Fibroblast of villous mesenchyme (primary cell): ENCODE measurements at regions not wholly inside any gene's neighbourhood (a gene's known extent, or its start where the extent isn't known, plus 50 kb on each side); places are given as distances from the start of the nearest gene placed in this dataset. TPM values are rescaled to one million over a fixed set of nuclear protein-coding genes. Genes with fewer than 3 reads are reported as not detected.

Experiments
- DNase-seq: peaks from one replicate; pipeline ENCODE4 v3.0.0-alpha.2; 2010; ENCODE audit warnings: low read depth
- H3K4me3 ChIP-seq: 2 replicates; pipeline ENCODE4 v1.5.1; 2011; ENCODE audit warnings: low read depth, mild to moderate bottlenecking, low read length
- small RNA-seq: library from RNA; depleted of rRNA; stranded (forward); fragments of <200 nt; gene quantifications from one replicate; pipeline ENCODE3, GENCODE V24; 2012
- TF ChIP-seq, protein P1 (sequence below): IDR thresholded peaks from 2 replicates; pipeline ENCODE4 v1.5.1; 2012; ENCODE audit warnings: low read depth, mild to moderate bottlenecking, low read length; ENCODE audit not compliant: insufficient read depth

DNA sequence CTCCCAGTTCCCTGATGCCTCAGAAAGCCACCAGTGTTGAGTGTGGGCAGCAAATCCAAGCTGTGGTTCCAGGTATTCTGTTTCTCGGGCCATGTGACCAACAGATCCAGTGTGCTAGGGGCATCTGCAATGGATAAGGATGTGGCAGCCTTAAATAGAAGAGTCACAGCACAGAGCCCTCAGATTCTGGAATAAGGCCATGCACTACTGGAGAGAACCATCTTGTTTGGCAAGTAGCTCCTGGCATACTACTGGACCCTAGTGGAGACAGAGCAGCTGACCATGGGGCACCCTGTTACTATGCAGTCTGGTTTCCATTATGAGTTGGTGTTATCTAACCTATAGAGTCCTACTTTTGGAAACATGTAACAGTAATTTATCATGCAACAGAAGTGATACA lies 53.3 kb upstream of the ZBTB7C start:
- DNase-seq = no peak
- no peak overlapping the region for H3K4me3 ChIP-seq
- TF ChIP-seq, protein P1, sequence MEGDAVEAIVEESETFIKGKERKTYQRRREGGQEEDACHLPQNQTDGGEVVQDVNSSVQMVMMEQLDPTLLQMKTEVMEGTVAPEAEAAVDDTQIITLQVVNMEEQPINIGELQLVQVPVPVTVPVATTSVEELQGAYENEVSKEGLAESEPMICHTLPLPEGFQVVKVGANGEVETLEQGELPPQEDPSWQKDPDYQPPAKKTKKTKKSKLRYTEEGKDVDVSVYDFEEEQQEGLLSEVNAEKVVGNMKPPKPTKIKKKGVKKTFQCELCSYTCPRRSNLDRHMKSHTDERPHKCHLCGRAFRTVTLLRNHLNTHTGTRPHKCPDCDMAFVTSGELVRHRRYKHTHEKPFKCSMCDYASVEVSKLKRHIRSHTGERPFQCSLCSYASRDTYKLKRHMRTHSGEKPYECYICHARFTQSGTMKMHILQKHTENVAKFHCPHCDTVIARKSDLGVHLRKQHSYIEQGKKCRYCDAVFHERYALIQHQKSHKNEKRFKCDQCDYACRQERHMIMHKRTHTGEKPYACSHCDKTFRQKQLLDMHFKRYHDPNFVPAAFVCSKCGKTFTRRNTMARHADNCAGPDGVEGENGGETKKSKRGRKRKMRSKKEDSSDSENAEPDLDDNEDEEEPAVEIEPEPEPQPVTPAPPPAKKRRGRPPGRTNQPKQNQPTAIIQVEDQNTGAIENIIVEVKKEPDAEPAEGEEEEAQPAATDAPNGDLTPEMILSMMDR = no peak

DNA sequence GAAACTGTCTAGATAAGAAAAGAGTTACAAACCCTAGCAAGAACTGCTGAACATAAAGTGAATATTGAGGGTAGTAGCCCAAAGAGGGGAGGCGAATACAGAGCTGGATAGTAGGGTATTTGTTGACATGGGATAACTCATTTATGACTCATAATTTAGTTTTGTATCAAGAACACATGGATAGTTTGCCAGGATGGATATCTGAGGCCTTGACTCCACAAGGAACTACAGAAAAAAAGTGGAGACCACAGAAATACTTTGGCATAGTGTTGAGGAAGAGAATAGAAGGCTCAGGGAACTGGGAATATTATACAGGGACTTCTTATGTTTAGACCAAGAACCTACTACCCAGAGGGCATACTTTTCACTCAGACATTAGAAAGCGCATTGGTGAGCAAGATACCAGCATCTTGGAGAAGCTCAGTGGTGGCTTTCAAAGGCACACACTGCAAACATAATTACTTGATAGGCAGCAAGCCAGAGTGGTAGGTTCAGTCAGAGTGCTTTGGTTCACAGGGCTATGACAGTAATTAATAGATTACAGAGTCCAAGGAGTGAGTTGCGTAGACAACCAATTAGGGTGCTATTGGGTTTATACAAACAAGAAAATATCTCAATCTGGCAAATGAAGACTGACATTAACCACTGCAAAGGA lies 51.9 kb upstream of the ZBTB7C start:
- H3K4me3 ChIP-seq = no peak overlapping the region
- TF ChIP-seq, protein P1 = no peak
- no peak for DNase-seq

DNA sequence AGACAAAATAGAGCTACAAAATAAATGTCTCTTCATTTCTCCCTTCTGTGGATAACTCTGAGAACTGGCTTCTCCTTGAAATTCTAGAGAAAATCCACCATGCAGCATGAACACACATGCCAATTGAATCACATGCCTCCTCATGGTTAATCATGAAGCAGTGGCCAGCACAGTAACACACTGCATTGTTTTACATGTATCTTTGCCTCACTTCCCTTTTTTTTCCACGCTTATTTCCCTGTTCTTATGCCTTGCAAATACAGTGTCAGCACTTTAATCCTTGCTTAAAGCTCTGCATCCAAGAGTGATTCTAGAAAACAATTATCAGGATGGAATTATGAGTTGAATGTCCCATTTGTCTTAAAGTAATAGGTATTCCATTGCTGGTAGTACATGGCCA lies 50.3 kb upstream of the ZBTB7C start:
- no peak for DNase-seq
- TF ChIP-seq, protein P1 = no peak
- no peak overlapping the region for H3K4me3 ChIP-seq

DNA sequence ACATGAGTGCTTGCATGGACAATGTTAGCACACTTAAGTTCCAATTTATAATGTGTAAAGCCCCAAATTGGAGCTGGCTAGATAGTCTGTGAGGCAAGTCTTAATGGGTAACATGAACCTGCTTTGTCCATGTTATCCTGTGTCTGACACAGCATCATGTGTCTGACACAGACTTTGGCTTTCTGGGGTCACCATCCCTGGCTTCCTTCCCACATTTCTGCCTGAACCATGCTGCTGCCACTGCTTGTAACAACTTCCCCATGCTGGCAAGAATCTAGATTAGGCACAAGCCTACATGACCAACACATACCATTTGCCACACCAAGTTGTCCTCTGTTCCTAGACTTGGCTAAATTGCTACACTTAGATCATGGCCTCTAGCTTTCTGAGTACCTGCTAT lies 49.8 kb upstream of the ZBTB7C start:
- no peak for DNase-seq
- no peak overlapping the region for H3K4me3 ChIP-seq
- TF ChIP-seq, protein P1 = no peak

Small RNAs in the stretch of these regions (small RNA-seq; reads per million reads assigned to genes)
- gene AC024288.1 (not detected), gene RNA5SP456 (not detected)
